CD14-positive monocyte (primary cell): ENCODE measurements at regions not wholly inside any gene's neighbourhood (a gene's known extent, or its start where the extent isn't known, plus 50 kb on each side); places are given as distances from the start of the nearest gene placed in this dataset.

Experiments
- DNase-seq, 3 donors: peaks; one replicate each; pipeline ENCODE4 v3.0.0-alpha.2; 2011 to 2022
- H2AFZ ChIP-seq: 2 replicates; pipeline ENCODE4 v1.6.0; 2012; ENCODE audit warnings: mild to moderate bottlenecking, low read depth, low read length, inconsistent platforms; ENCODE audit not compliant: insufficient read depth, poor library complexity, severe bottlenecking
- H3K27ac ChIP-seq, 2 donors: 1 replicate in 1 of 2; 2 replicates in 1 of 2; pipeline ENCODE4 v1.5.1; 2012 to 2013; ENCODE audit warnings: low read length in 2 of 2, control low read depth in 1 of 2, inconsistent platforms in 1 of 2, low read depth in 1 of 2, mild to moderate bottlenecking in 1 of 2
- H3K27me3 ChIP-seq, 2 donors: one replicate each; pipeline versions ENCODE4 v1.6.0 to v1.6.1; 2011 to 2013; ENCODE audit warnings: low read length in 2 of 2; ENCODE audit not compliant: control insufficient read depth in 2 of 2, insufficient read depth in 2 of 2
- H3K36me3 ChIP-seq, 2 donors: replicated peaks in 1 of 2; 1 replicate in 1 of 2; 2 replicates in 1 of 2; pipeline versions ENCODE4 v1.5.1 to v1.6.1; 2012 to 2013; ENCODE audit warnings: low read length in 2 of 2, control low read depth in 1 of 2, inconsistent platforms in 1 of 2, mild to moderate bottlenecking in 1 of 2; ENCODE audit not compliant: insufficient read depth in 2 of 2, control insufficient read depth in 1 of 2
- H3K4me1 ChIP-seq, 2 donors: 1 replicate in 1 of 2; 2 replicates in 1 of 2; pipeline versions ENCODE4 v1.5.1 to v1.6.1; 2012 to 2013; ENCODE audit warnings: low read length in 2 of 2, control low read depth in 1 of 2, inconsistent platforms in 1 of 2, mild to moderate bottlenecking in 1 of 2, moderate library complexity in 1 of 2; ENCODE audit not compliant: insufficient read depth in 2 of 2, control insufficient read depth in 1 of 2
- H3K4me2 ChIP-seq: replicated peaks from 2 replicates; pipeline ENCODE3; 2012; ENCODE audit warnings: low read length, moderate library complexity, mild to moderate bottlenecking; ENCODE audit not compliant: poor library complexity, severe bottlenecking; ENCODE audit errors: extremely low read depth
- H3K4me3 ChIP-seq, 3 experiments: fragments of 200-600 bp in 1 of 3; sonication (generic) in 1 of 3; replicated peaks in 1 of 3; 1 replicate in 2 of 3; 2 replicates in 1 of 3; pipeline ENCODE4 v1.5.1; 2011 to 2013; ENCODE audit warnings: low read length in 3 of 3, mild to moderate bottlenecking in 3 of 3, control low read depth in 2 of 3, low read depth in 2 of 3, inconsistent platforms in 1 of 3, moderate library complexity in 1 of 3
- H3K79me2 ChIP-seq: 2 replicates; pipeline ENCODE4 v1.6.0; 2012; ENCODE audit warnings: mild to moderate bottlenecking, control low read depth, inconsistent platforms, low read length, moderate library complexity; ENCODE audit not compliant: insufficient read depth
- H3K9ac ChIP-seq: 2 replicates; pipeline ENCODE4 v1.6.0; 2017; ENCODE audit warnings: low read length, mild to moderate bottlenecking; ENCODE audit not compliant: insufficient read depth, poor library complexity, severe bottlenecking
- H3K9me3 ChIP-seq, 2 donors: replicated peaks in 1 of 2; 1 replicate in 1 of 2; 2 replicates in 1 of 2; pipeline versions ENCODE4 v1.5.1 to v1.6.1; 2012 to 2013; ENCODE audit warnings: low read length in 2 of 2, control low read depth in 1 of 2; ENCODE audit not compliant: control insufficient read depth in 1 of 2, insufficient read depth in 1 of 2
- H4K20me1 ChIP-seq: 2 replicates; pipeline ENCODE4 v1.6.0; 2012; ENCODE audit warnings: mild to moderate bottlenecking, low read length, control low read depth, moderate library complexity; ENCODE audit not compliant: insufficient read depth
- H3K27ac Mint-ChIP-seq, 7 donors: one replicate each; pipeline ENCODE4 v1.8.0; 2020; ENCODE audit warnings: mild to moderate bottlenecking in 7 of 7, mixed read lengths in 7 of 7, moderate library complexity in 6 of 7, inconsistent platforms in 2 of 7
- H3K27me3 Mint-ChIP-seq, 3 donors: one replicate each; pipeline ENCODE4 v1.8.0; 2021 to 2022; ENCODE audit warnings: low read depth in 3 of 3, mild to moderate bottlenecking in 3 of 3, mixed read lengths in 3 of 3, moderate library complexity in 3 of 3, inconsistent platforms in 1 of 3
- H3K36me3 Mint-ChIP-seq, 2 donors: one replicate each; pipeline ENCODE4 v1.8.0; 2020; ENCODE audit warnings: mixed read lengths in 2 of 2, inconsistent platforms in 1 of 2, mild to moderate bottlenecking in 1 of 2
- H3K4me1 Mint-ChIP-seq: one replicate; pipeline ENCODE4 v1.8.0; 2020; ENCODE audit warnings: mild to moderate bottlenecking, mixed read lengths
- H3K4me3 Mint-ChIP-seq, 2 donors: one replicate each; pipeline ENCODE4 v1.8.0; 2020; ENCODE audit warnings: mild to moderate bottlenecking in 2 of 2, mixed read lengths in 2 of 2, moderate library complexity in 1 of 2
- H3K9me3 Mint-ChIP-seq, 7 donors: one replicate each; pipeline ENCODE4 v1.8.0; 2020 to 2022; ENCODE audit warnings: mixed read lengths in 7 of 7, mild to moderate bottlenecking in 6 of 7, moderate library complexity in 6 of 7, inconsistent platforms in 2 of 7
- CTCF ChIP-seq: fragments of 200-600 bp; IDR thresholded peaks from one replicate; pipeline ENCODE4 v1.8.0; 2022; ENCODE audit warnings: antibody characterized with exemption, mild to moderate bottlenecking
- WGBS: methylation state at CpG from one replicate; pipeline ENCODE4 v1.1.5; 2013; ENCODE audit warnings: missing lambda C conversion rate; ENCODE audit not compliant: insufficient coverage; 5-methylcytosine and 5-hydroxymethylcytosine counted together
- intact Hi-C, 2 donors: fragments of 100-400 bp; cut with micrococcal nuclease; formaldehyde crosslinking; loops; one replicate each; pipeline versions ENCODE4 v1.15.0 to v1.15.1; 2023

DNA sequence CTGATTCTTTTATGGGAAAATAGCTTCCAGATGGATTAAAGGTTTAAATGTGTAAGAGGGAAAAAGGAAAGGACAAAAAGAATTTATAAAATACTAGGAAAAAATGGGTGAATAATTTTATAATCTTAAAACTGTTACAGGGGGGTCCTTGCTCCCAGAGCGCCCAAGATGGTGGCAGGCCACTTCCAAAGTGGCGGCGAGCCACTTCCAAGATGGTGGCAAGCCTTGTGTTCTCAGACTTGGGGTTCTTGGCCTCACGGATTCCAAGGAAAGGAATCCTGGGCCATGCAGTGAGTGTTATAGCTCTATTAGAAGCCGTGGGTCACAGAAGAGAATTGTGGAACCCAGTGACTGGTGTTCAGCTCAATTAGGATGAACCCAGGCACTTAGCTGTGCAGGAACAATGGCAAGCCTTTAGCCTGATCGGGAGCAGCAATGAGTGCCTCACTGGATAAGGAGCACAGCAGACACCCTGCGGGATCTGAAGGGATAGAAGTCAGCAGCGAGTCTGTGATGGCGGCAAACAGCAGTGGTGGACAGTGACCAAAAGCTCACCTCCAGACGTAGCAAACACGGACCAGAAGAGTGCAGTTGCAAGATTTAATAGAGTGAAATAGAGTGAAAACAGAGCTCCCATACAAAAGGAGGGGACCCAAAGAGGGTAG, 83.2 kb upstream of the SNCAIP start:
- Histone ChIP-seq H3K4me2 (no peak overlapping the region), H3K79me2 (no peaks in the 10 kb centered on the region), H3K36me3 (no peaks in the 10 kb centered on the region), H3K4me1 (no peaks in the 10 kb centered on the region), H4K20me1 (no peaks in the 10 kb centered on the region), H3K9me3 (no peaks in the 10 kb centered on the region), H3K9ac (no peak overlapping the region), H3K27me3 (no peaks in the 10 kb centered on the region), H3K27ac (no peak overlapping the region), H3K4me3 (no peak overlapping the region), H2AFZ (no peak overlapping the region)
- no peak for DNase-seq
- no peaks in the 10 kb centered on the region for H3K36me3 Mint-ChIP-seq
- intact Hi-C loops = no loop called here
- H3K4me3 Mint-ChIP-seq = no peak overlapping the region
- H3K9me3 Mint-ChIP-seq = peaks cover 0 to 5% (median 0%) of the 10 kb centered on the region in 7 donors
- 94% methylated on average over 10 of the region's 11 CpGs for WGBS
- no peak overlapping the region for H3K27ac Mint-ChIP-seq
- no peak for TF ChIP-seq CTCF
- H3K27me3 Mint-ChIP-seq = peaks cover 0 to 1% (median 0%) of the 10 kb centered on the region in 3 donors
- H3K4me1 Mint-ChIP-seq = no peaks in the 10 kb centered on the region

- no peaks in the 10 kb centered on the region for H3K4me1 Mint-ChIP-seq
- Histone ChIP-seq H3K9ac (no peak overlapping the region), H4K20me1 (no peaks in the 10 kb centered on the region), H3K27me3 (no peaks in the 10 kb centered on the region), H2AFZ (no peak overlapping the region), H3K79me2 (no peaks in the 10 kb centered on the region), H3K4me3 (no peak overlapping the region), H3K4me2 (no peak overlapping the region), H3K36me3 (no peaks in the 10 kb centered on the region), H3K9me3 (no peaks in the 10 kb centered on the region), H3K4me1 (no peaks in the 10 kb centered on the region), H3K27ac (no peak overlapping the region)
- DNase-seq = no peak
- no peaks in the 10 kb centered on the region for H3K36me3 Mint-ChIP-seq
- no peak for TF ChIP-seq CTCF
- H3K27me3 Mint-ChIP-seq = peaks cover 0 to 1% (median 0%) of the 10 kb centered on the region in 3 donors
- intact Hi-C loops = no loop called here
- H3K27ac Mint-ChIP-seq = no peak overlapping the region
- WGBS = no CpG with 5 or more reads among the region's 5 CpGs
- no peak overlapping the region for H3K4me3 Mint-ChIP-seq
- peaks cover 0 to 5% (median 3%) of the 10 kb centered on the region in 7 donors for H3K9me3 Mint-ChIP-seq
Measured at GRCh38 chr5:122229551-122229950, 82.5 kb upstream of the SNCAIP start.
